ENCODE measurements at regions not wholly inside any gene's neighbourhood (a gene's known extent, or its start where the extent isn't known, plus 50 kb on each side); places are given as distances from the start of the nearest gene placed in this dataset.

DNA sequence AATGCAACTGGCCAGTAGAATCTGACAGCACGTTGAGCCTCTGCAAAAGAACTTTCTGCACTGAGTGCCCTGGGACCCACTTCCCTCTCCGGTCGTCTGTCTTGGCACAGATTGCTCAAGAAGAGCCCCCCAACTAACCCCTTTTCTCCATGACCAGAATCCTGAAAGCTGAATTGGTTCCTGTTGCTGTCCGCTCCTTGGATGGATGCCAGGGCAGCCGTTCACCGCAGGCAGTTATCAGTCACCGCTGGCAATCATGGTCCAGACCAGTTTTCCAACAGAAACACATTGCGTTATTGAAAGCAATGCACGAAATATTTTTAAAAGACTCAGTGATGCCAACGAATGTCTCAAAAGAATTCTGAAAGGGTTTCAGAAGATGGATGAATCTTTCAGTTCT is 733.7 kb upstream of the FRG1 start:
- H3K27me3 ChIP-seq (ENCODE audit: control insufficient read depth, low read length) = no peaks in the 10 kb centered on the region
- H3K36me3 ChIP-seq (ENCODE audit: control insufficient read depth, low read length) = no peaks in the 10 kb centered on the region
- no peaks in the 10 kb centered on the region for H3K79me2 ChIP-seq (ENCODE audit: control insufficient read depth, low read length)
- no peak overlapping the region for H3K27ac ChIP-seq (ENCODE audit: low read depth, low read length)
- peaks cover 4% of the 10 kb centered on the region for H3K4me1 ChIP-seq (ENCODE audit: control insufficient read depth, low read length)
- H3K9me3 ChIP-seq (ENCODE audit: control insufficient read depth, insufficient read depth, low read length) = no peaks in the 10 kb centered on the region
- H3K4me3 ChIP-seq (ENCODE audit: low read length) = no peak overlapping the region
- H3F3A ChIP-seq (ENCODE audit: control insufficient read depth, insufficient read depth) = no peaks in the 10 kb centered on the region
- H4K20me1 ChIP-seq (ENCODE audit: control insufficient read depth, insufficient read depth, low read depth, low read length) = no peaks in the 10 kb centered on the region
- no peak overlapping the region for H3K4me2 ChIP-seq (ENCODE audit: low read length)
- TF ChIP-seq EZH2phosphoT487 (IDR thresholded peaks at IDR 0.05; ENCODE audit: borderline replicate concordance, low read length) = no peak
- no peaks in the 10 kb centered on the region; the same call in 1 of the 2 replicates for H3K9me2 ChIP-seq (replicated peaks; ENCODE audit: control insufficient read depth, low read length)

DNA sequence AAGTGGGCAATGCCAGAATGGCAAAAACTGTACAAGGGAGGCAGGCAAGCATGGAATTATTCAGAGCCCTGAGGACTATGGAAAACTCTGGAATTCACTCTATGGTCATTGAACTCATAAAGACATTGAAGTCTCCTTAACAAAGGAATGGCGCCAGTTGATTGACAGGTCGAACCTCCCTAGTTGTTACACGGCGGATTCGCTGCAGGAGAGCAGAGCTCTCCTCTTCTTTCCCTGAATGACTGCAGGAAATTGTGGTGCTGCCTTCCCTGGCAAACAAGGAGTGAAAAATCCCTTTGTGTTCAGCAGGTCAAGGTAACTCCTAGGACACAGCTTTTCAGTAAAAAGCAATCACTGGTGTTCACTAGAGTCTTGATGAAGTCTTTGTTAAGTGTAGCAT is 732.8 kb upstream of the FRG1 start:
- Histone ChIP-seq H3K9me2 (replicated peaks; ENCODE audit: control insufficient read depth, low read length) (no peaks in the 10 kb centered on the region; the same call in 1 of the 2 replicates), H3K4me3 (ENCODE audit: low read length) (no peak overlapping the region), H3K4me1 (ENCODE audit: control insufficient read depth, low read length) (no peaks in the 10 kb centered on the region), H3K27me3 (ENCODE audit: control insufficient read depth, low read length) (no peaks in the 10 kb centered on the region), H3K9me3 (ENCODE audit: control insufficient read depth, insufficient read depth, low read length) (no peaks in the 10 kb centered on the region), H3K27ac (ENCODE audit: low read depth, low read length) (no peak overlapping the region), H3K79me2 (ENCODE audit: control insufficient read depth, low read length) (no peaks in the 10 kb centered on the region), H3K4me2 (ENCODE audit: low read length) (no peak overlapping the region), H3F3A (ENCODE audit: control insufficient read depth, insufficient read depth) (no peaks in the 10 kb centered on the region), H3K36me3 (ENCODE audit: control insufficient read depth, low read length) (no peaks in the 10 kb centered on the region), H4K20me1 (ENCODE audit: control insufficient read depth, insufficient read depth, low read depth, low read length) (no peaks in the 10 kb centered on the region)
- TF ChIP-seq, protein P1, sequence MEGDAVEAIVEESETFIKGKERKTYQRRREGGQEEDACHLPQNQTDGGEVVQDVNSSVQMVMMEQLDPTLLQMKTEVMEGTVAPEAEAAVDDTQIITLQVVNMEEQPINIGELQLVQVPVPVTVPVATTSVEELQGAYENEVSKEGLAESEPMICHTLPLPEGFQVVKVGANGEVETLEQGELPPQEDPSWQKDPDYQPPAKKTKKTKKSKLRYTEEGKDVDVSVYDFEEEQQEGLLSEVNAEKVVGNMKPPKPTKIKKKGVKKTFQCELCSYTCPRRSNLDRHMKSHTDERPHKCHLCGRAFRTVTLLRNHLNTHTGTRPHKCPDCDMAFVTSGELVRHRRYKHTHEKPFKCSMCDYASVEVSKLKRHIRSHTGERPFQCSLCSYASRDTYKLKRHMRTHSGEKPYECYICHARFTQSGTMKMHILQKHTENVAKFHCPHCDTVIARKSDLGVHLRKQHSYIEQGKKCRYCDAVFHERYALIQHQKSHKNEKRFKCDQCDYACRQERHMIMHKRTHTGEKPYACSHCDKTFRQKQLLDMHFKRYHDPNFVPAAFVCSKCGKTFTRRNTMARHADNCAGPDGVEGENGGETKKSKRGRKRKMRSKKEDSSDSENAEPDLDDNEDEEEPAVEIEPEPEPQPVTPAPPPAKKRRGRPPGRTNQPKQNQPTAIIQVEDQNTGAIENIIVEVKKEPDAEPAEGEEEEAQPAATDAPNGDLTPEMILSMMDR (IDR thresholded peaks at IDR 0.05; ENCODE audit: low read depth, low read length, poor library complexity, severe bottlenecking) = no peak
- TF ChIP-seq EZH2phosphoT487 (IDR thresholded peaks at IDR 0.05; ENCODE audit: borderline replicate concordance, low read length) = no peak

DNA sequence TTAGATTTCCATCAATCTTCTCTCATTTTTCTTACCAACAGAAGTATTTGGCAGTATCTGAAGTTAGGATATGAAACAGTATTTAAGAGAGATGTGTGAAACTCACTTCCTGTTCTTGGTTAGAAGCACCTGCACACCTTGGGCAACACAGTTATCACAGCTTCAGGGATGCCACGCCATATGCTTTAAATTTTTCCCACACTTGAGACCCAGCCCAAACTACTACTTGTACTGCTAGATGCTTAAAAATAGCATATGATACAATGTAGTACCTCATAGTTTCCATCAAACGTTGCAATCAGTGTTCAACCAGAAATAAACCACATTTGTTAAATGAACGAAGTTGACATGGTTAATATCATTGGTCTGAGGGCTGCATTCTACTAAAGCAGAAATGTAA is 725.1 kb upstream of the FRG1 start:
- H3K9me2 ChIP-seq (replicated peaks; ENCODE audit: control insufficient read depth, low read length) = no peaks in the 10 kb centered on the region
- H3K4me1 ChIP-seq (ENCODE audit: control insufficient read depth, low read length) = no peaks in the 10 kb centered on the region
- no peaks in the 10 kb centered on the region for H3K27me3 ChIP-seq (ENCODE audit: control insufficient read depth, low read length)
- H3K27ac ChIP-seq (ENCODE audit: low read depth, low read length) = no peak overlapping the region
- no peak overlapping the region for H3K4me3 ChIP-seq (ENCODE audit: low read length)
- no peak for TF ChIP-seq EZH2phosphoT487 (IDR thresholded peaks at IDR 0.05; ENCODE audit: borderline replicate concordance, low read length)
- TF ChIP-seq, protein P1 (IDR thresholded peaks at IDR 0.05; ENCODE audit: low read depth, low read length, poor library complexity, severe bottlenecking) = no peak
- H3K9me3 ChIP-seq (ENCODE audit: control insufficient read depth, insufficient read depth, low read length) = no peaks in the 10 kb centered on the region
- no peaks in the 10 kb centered on the region for H3K36me3 ChIP-seq (ENCODE audit: control insufficient read depth, low read length)
- H3K79me2 ChIP-seq (ENCODE audit: control insufficient read depth, low read length) = no peaks in the 10 kb centered on the region
- H4K20me1 ChIP-seq (ENCODE audit: control insufficient read depth, insufficient read depth, low read depth, low read length) = no peaks in the 10 kb centered on the region
- H3F3A ChIP-seq (ENCODE audit: control insufficient read depth, insufficient read depth) = no peaks in the 10 kb centered on the region
- H3K4me2 ChIP-seq (ENCODE audit: low read length) = no peak overlapping the region

DNA sequence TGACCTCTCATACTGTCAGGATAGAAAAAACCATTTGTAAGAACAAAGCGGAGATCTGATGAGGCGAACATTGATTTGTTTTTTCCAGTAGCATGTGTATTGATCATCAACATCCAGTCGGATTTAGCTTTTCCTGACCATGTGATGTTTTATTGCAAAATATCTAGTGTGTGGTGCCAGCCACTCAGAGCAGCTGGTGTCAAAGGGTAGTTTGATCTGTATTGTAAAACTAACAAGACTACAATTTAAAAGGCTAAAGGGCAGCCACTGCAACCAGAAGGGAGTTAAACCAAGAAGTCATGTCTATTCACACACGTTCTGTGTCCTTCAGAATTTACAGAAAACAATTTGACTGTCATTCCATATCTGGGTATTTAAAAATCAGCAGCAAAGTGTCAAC is 719.0 kb upstream of the FRG1 start:
- Histone ChIP-seq H3K9me2 (replicated peaks; ENCODE audit: control insufficient read depth, low read length) (no peaks in the 10 kb centered on the region), H3K9me3 (ENCODE audit: control insufficient read depth, insufficient read depth, low read length) (no peaks in the 10 kb centered on the region), H4K20me1 (ENCODE audit: control insufficient read depth, insufficient read depth, low read depth, low read length) (no peaks in the 10 kb centered on the region), H3K4me2 (ENCODE audit: low read length) (no peak overlapping the region), H3K36me3 (ENCODE audit: control insufficient read depth, low read length) (no peaks in the 10 kb centered on the region), H3F3A (ENCODE audit: control insufficient read depth, insufficient read depth) (no peaks in the 10 kb centered on the region), H3K27ac (ENCODE audit: low read depth, low read length) (no peak overlapping the region), H3K79me2 (ENCODE audit: control insufficient read depth, low read length) (no peaks in the 10 kb centered on the region), H3K4me1 (ENCODE audit: control insufficient read depth, low read length) (no peaks in the 10 kb centered on the region), H3K4me3 (ENCODE audit: low read length) (no peak overlapping the region), H3K27me3 (ENCODE audit: control insufficient read depth, low read length) (no peaks in the 10 kb centered on the region)
- no peak for TF ChIP-seq EZH2phosphoT487 (IDR thresholded peaks at IDR 0.05; ENCODE audit: borderline replicate concordance, low read length)
- TF ChIP-seq, protein P1 (IDR thresholded peaks at IDR 0.05; ENCODE audit: low read depth, low read length, poor library complexity, severe bottlenecking) = no peak

Data from DOHH2 (cell line).